ENCODE measurements at regions not wholly inside any gene's neighbourhood (a gene's known extent, or its start where the extent isn't known, plus 50 kb on each side); places are given as distances from the start of the nearest gene placed in this dataset.

- 20 to 21% methylated on average over 7 of the region's 7 CpGs for WGBS, 2 experiments (ENCODE audit: low coverage in 1 of 2, low lambda C conversion rate in 2 of 2, missing lambda C conversion rate in 2 of 2)
- no peak overlapping the region for H2AFZ ChIP-seq
- no peaks in the 10 kb centered on the region for H3K9me3 ChIP-seq (ENCODE audit: low read depth)
- in situ Hi-C loops (cut with MboI) = no loop called here
- no peak for DNase-seq
- H3K9me2 ChIP-seq (ENCODE audit: insufficient read depth) = no peaks in the 10 kb centered on the region
- no peaks in the 10 kb centered on the region for H3K79me2 ChIP-seq (ENCODE audit: insufficient read depth)
- H3K4me3 ChIP-seq = no peak overlapping the region
- H3K4me2 ChIP-seq (ENCODE audit: unreplicated experiment) = no peak overlapping the region
- H3K27me3 ChIP-seq (replicated peaks; ENCODE audit: insufficient read depth) = no peaks in the 10 kb centered on the region
- no peaks in the 10 kb centered on the region for H3K4me1 ChIP-seq (ENCODE audit: insufficient read depth)
- no peaks in the 10 kb centered on the region for H3F3A ChIP-seq (ENCODE audit: insufficient read depth)
- no peak overlapping the region for H3K27ac ChIP-seq
- no peak overlapping the region for H3K9ac ChIP-seq
- H4K20me1 ChIP-seq (ENCODE audit: insufficient read depth) = no peaks in the 10 kb centered on the region
- TF ChIP-seq EZH2 (IDR thresholded peaks at IDR 0.05; ENCODE audit: insufficient read depth, poor library complexity, severe bottlenecking) (no peak), EZH2phosphoT487 (IDR thresholded peaks at IDR 0.05; ENCODE audit: insufficient read depth, low read depth) (no peak)
- H3K36me3 ChIP-seq (ENCODE audit: low read depth) = no peaks in the 10 kb centered on the region
These were observed 167.6 kb upstream of the ESRRG start for GRCh38 chr1:216890871-216891270.

GRCh38 chr1:216888731-216889130 is 165.5 kb upstream of the ESRRG start:
- in situ Hi-C loops (cut with MboI) = no loop called here
- no peak for TF ChIP-seq EZH2phosphoT487 (IDR thresholded peaks at IDR 0.05; ENCODE audit: insufficient read depth, low read depth)
- no peak for TF ChIP-seq EZH2 (IDR thresholded peaks at IDR 0.05; ENCODE audit: insufficient read depth, poor library complexity, severe bottlenecking)
- Histone ChIP-seq H3K36me3 (ENCODE audit: low read depth) (no peaks in the 10 kb centered on the region), H3K9me2 (ENCODE audit: insufficient read depth) (no peaks in the 10 kb centered on the region), H3F3A (ENCODE audit: insufficient read depth) (no peaks in the 10 kb centered on the region), H2AFZ (no peak overlapping the region), H3K4me1 (ENCODE audit: insufficient read depth) (no peaks in the 10 kb centered on the region), H4K20me1 (ENCODE audit: insufficient read depth) (no peaks in the 10 kb centered on the region), H3K9me3 (ENCODE audit: low read depth) (no peaks in the 10 kb centered on the region), H3K27ac (no peak overlapping the region), H3K4me3 (no peak overlapping the region), H3K27me3 (replicated peaks; ENCODE audit: insufficient read depth) (no peaks in the 10 kb centered on the region), H3K4me2 (ENCODE audit: unreplicated experiment) (no peak overlapping the region), H3K9ac (no peak overlapping the region), H3K79me2 (ENCODE audit: insufficient read depth) (no peaks in the 10 kb centered on the region)
- no peak for DNase-seq
- WGBS, 2 experiments (ENCODE audit: low coverage in 1 of 2, low lambda C conversion rate in 2 of 2, missing lambda C conversion rate in 2 of 2) = 11 to 15% methylated on average over 5 of the region's 5 CpGs

DNA sequence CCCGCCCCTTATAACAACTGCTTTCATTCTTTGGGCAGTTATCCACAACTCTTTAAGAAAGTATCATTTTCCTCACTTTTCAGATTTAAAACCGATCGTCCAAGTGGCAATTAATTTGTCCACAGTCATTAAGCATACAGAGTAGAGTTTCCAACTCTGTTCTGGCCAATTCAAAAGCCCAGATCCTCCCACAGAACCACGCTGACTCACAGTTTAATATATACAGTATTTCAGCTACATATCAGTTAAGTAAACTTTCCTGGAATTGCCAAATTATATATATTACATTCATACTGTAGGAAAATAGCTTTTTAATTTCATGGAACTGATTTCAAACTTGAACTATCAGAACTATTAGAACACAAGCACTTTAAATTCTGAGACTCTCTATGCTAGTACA is 163.8 kb upstream of the ESRRG start:
- in situ Hi-C loops (cut with MboI) = no loop called here
- Histone ChIP-seq H3F3A (ENCODE audit: insufficient read depth) (no peaks in the 10 kb centered on the region), H3K9ac (no peak overlapping the region), H3K4me2 (ENCODE audit: unreplicated experiment) (no peak overlapping the region), H3K79me2 (ENCODE audit: insufficient read depth) (no peaks in the 10 kb centered on the region), H3K9me3 (ENCODE audit: low read depth) (no peaks in the 10 kb centered on the region), H3K4me3 (no peak overlapping the region), H3K9me2 (ENCODE audit: insufficient read depth) (no peaks in the 10 kb centered on the region), H3K4me1 (ENCODE audit: insufficient read depth) (no peaks in the 10 kb centered on the region), H3K36me3 (ENCODE audit: low read depth) (no peaks in the 10 kb centered on the region), H3K27ac (no peak overlapping the region), H3K27me3 (replicated peaks; ENCODE audit: insufficient read depth) (no peaks in the 10 kb centered on the region), H4K20me1 (ENCODE audit: insufficient read depth) (no peaks in the 10 kb centered on the region), H2AFZ (no peak overlapping the region)
- no peak for DNase-seq
- WGBS, 2 experiments (ENCODE audit: low coverage in 1 of 2, low lambda C conversion rate in 2 of 2, missing lambda C conversion rate in 2 of 2) = 28 to 29% methylated on average over 4 of the region's 4 CpGs
- TF ChIP-seq EZH2 (IDR thresholded peaks at IDR 0.05; ENCODE audit: insufficient read depth, poor library complexity, severe bottlenecking) (no peak), EZH2phosphoT487 (IDR thresholded peaks at IDR 0.05; ENCODE audit: insufficient read depth, low read depth) (no peak)

DNA sequence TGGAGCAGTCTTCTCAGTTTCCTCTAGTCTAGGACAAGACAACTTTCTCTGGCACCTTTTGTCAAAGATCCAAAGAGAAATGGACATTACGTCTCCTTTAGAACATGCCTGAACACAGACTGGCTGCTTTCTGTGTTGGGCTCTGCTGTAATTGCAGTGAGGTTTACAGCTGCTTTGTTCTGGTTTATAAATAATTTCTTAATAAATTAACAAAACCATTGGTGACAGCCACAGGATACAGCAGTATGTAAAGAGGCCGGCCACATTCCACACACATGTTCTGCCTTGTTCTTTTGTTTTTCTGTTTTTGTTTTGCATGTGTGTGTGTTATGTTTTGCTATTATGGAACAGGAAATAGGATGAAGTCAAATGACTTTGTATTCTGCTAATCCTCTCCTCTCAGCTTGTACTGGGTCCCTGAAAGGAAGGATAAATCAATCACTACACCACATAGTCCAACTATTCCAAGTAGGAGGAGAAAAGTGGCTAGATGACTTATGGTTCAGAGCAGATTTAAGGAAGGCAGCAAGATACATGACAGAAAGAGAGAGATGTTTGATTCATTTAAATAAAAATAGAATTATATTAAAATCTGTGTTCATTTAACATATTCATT is 161.5 kb upstream of the ESRRG start:
- Histone ChIP-seq H3K9me3 (ENCODE audit: low read depth) (no peaks in the 10 kb centered on the region), H3K4me2 (ENCODE audit: unreplicated experiment) (no peak overlapping the region), H3K27ac (no peak overlapping the region), H3K36me3 (ENCODE audit: low read depth) (no peaks in the 10 kb centered on the region), H3K27me3 (replicated peaks; ENCODE audit: insufficient read depth) (no peaks in the 10 kb centered on the region), H3K9me2 (ENCODE audit: insufficient read depth) (no peaks in the 10 kb centered on the region), H3K4me3 (no peak overlapping the region), H3K4me1 (ENCODE audit: insufficient read depth) (no peaks in the 10 kb centered on the region), H2AFZ (no peak overlapping the region), H3K9ac (no peak overlapping the region), H4K20me1 (ENCODE audit: insufficient read depth) (no peaks in the 10 kb centered on the region), H3K79me2 (ENCODE audit: insufficient read depth) (no peaks in the 10 kb centered on the region), H3F3A (ENCODE audit: insufficient read depth) (no peaks in the 10 kb centered on the region)
- 9 to 16% methylated on average over 2 of the region's 2 CpGs for WGBS, 2 experiments (ENCODE audit: low coverage in 1 of 2, low lambda C conversion rate in 2 of 2, missing lambda C conversion rate in 2 of 2)
- DNase-seq = no peak
- in situ Hi-C loops (cut with MboI) = no loop called here
- TF ChIP-seq EZH2phosphoT487 (IDR thresholded peaks at IDR 0.05; ENCODE audit: insufficient read depth, low read depth) (no peak), EZH2 (IDR thresholded peaks at IDR 0.05; ENCODE audit: insufficient read depth, poor library complexity, severe bottlenecking) (no peak)

- no peaks in the 10 kb centered on the region for H3K9me3 ChIP-seq (ENCODE audit: low read depth)
- H3F3A ChIP-seq (ENCODE audit: insufficient read depth) = no peaks in the 10 kb centered on the region
- no peak overlapping the region for H3K4me2 ChIP-seq (ENCODE audit: unreplicated experiment)
- H3K9me2 ChIP-seq (ENCODE audit: insufficient read depth) = no peaks in the 10 kb centered on the region
- 37 to 46% methylated on average over 2 of the region's 2 CpGs for WGBS, 2 experiments (ENCODE audit: low coverage in 1 of 2, low lambda C conversion rate in 2 of 2, missing lambda C conversion rate in 2 of 2)
- H3K79me2 ChIP-seq (ENCODE audit: insufficient read depth) = no peaks in the 10 kb centered on the region
- H2AFZ ChIP-seq = no peak overlapping the region
- H3K9ac ChIP-seq = no peak overlapping the region
- in situ Hi-C loops (cut with MboI) = no loop called here
- TF ChIP-seq EZH2 (IDR thresholded peaks at IDR 0.05; ENCODE audit: insufficient read depth, poor library complexity, severe bottlenecking) (no peak), EZH2phosphoT487 (IDR thresholded peaks at IDR 0.05; ENCODE audit: insufficient read depth, low read depth) (no peak)
- no peak overlapping the region for H3K4me3 ChIP-seq
- no peak for DNase-seq
- H3K27me3 ChIP-seq (replicated peaks; ENCODE audit: insufficient read depth) = no peaks in the 10 kb centered on the region
- H3K36me3 ChIP-seq (ENCODE audit: low read depth) = no peaks in the 10 kb centered on the region
- no peaks in the 10 kb centered on the region for H4K20me1 ChIP-seq (ENCODE audit: insufficient read depth)
- no peaks in the 10 kb centered on the region for H3K4me1 ChIP-seq (ENCODE audit: insufficient read depth)
- H3K27ac ChIP-seq = no peak overlapping the region
These were observed 160.3 kb upstream of the ESRRG start for GRCh38 chr1:216883518-216883917.

Data from GM23248 (cell line).